ENCODE measurements at regions not wholly inside any gene's neighbourhood (a gene's known extent, or its start where the extent isn't known, plus 50 kb on each side); places are given as distances from the start of the nearest gene placed in this dataset.
A peak's percentile ranks its signal among the peaks of the same experiment; 100 is the strongest.

GRCh38 chr12:54725233-54725843 is 77.2 kb upstream of the DCD start:
- TF ChIP-seq POLR2AphosphoS5 (IDR thresholded peaks at IDR 0.05) = no peak
- TF ChIP-seq, protein P1, sequence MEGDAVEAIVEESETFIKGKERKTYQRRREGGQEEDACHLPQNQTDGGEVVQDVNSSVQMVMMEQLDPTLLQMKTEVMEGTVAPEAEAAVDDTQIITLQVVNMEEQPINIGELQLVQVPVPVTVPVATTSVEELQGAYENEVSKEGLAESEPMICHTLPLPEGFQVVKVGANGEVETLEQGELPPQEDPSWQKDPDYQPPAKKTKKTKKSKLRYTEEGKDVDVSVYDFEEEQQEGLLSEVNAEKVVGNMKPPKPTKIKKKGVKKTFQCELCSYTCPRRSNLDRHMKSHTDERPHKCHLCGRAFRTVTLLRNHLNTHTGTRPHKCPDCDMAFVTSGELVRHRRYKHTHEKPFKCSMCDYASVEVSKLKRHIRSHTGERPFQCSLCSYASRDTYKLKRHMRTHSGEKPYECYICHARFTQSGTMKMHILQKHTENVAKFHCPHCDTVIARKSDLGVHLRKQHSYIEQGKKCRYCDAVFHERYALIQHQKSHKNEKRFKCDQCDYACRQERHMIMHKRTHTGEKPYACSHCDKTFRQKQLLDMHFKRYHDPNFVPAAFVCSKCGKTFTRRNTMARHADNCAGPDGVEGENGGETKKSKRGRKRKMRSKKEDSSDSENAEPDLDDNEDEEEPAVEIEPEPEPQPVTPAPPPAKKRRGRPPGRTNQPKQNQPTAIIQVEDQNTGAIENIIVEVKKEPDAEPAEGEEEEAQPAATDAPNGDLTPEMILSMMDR (IDR thresholded peaks at IDR 0.05 in 8 of 11, conservative IDR thresholded peaks at IDR 0.05 in 3 of 11) = peak in 5 of 11 experiments; percentile 8 to 36 (median 27)

All from spleen (tissue), 7 donors.